A549 (cell line): ENCODE measurements at regions not wholly inside any gene's neighbourhood (a gene's known extent, or its start where the extent isn't known, plus 50 kb on each side); places are given as distances from the start of the nearest gene placed in this dataset.

Experiments used
- ATAC-seq, 2 experiments: fragments of 200-7000 bp in 1 of 2; fragments of >200 bp in 1 of 2; cut with Nextera tagmentation in 1 of 2; cut with Tn5 transposase in 1 of 2; 3 replicates each; pipeline versions ENCODE4 v1.8.0 to v1.9.1; 2018 to 2020; ENCODE audit warnings: mild to moderate bottlenecking in 1 of 2, moderate library complexity in 1 of 2
- CTCF ChIA-PET: fragments of 300-600 bp; sonication (Branson Sonifier 250); formaldehyde crosslinking; extraction: SDS; loops from one replicate; lab custom pipeline; 2021; ENCODE audit warnings: antibody characterized with exemption, inconsistent platforms; lab: Yijun Ruan, JAX
- POLR2A ChIA-PET: fragments of 350-600 bp; formaldehyde crosslinking; extraction: SDS; loops from one replicate; lab custom pipeline; 2021; ENCODE audit warnings: antibody characterized with exemption, inconsistent platforms; lab: Yijun Ruan, JAX
- DNase-seq, 2 experiments: peaks; one replicate each; pipeline versions ENCODE4 v3.0.0 to v3.0.0-alpha.2; 2011 to 2016; ENCODE audit warnings: low read depth in 1 of 2, low spot score in 1 of 2
- FAIRE-seq: peaks from 2 replicates; lab custom pipeline; 2011; peaks lifted over from hg19 to GRCh38; lab: Jason Lieb, UNC
- H3K27ac ChIP-seq, 2 experiments: fragments of >200 bp; sonication (Bioruptor Twin); formaldehyde crosslinking; 3 replicates each; pipeline ENCODE4 v1.5.1; 2016 to 2017
- H3K4me1 ChIP-seq: fragments of >200 bp; sonication (Bioruptor Twin); formaldehyde crosslinking; 3 replicates; pipeline ENCODE4 v1.6.1; 2016
- H3K4me2 ChIP-seq: fragments of >200 bp; sonication (Bioruptor Twin); formaldehyde crosslinking; 3 replicates; pipeline ENCODE4 v1.6.1; 2016
- H3K4me3 ChIP-seq: fragments of >200 bp; sonication (Bioruptor Twin); formaldehyde crosslinking; 3 replicates; pipeline ENCODE4 v1.5.1; 2016
- H3K9me3 ChIP-seq: fragments of >200 bp; sonication (Bioruptor Twin); formaldehyde crosslinking; 3 replicates; pipeline ENCODE4 v1.6.1; 2016
- ATOH8 ChIP-seq: fragments of 250-450 bp; sonication (Bioruptor Pico); IDR thresholded peaks from 2 replicates; pipeline ENCODE4 v1.5.0; 2020; ENCODE audit warnings: low read depth, mild to moderate bottlenecking, moderate library complexity
- CHD2 ChIP-seq: fragments of 150-350 bp; IDR thresholded peaks from 2 replicates; pipeline ENCODE4 v1.6.1; 2014; ENCODE audit warnings: low read length; ENCODE audit not compliant: partially characterized antibody
- CHD4 ChIP-seq: fragments of 200-600 bp; sonication (generic); IDR thresholded peaks from 2 replicates; pipeline ENCODE4 v1.6.1; 2016; ENCODE audit warnings: antibody characterized with exemption, mild to moderate bottlenecking, borderline replicate concordance
- CTCF ChIP-seq: fragments of >200 bp; sonication (Bioruptor Twin); formaldehyde crosslinking; IDR thresholded peaks from 3 replicates; pipeline ENCODE4 v1.5.1; 2016
- E2F6 ChIP-seq: IDR thresholded peaks from 2 replicates; pipeline ENCODE4 v1.6.1; 2012; ENCODE audit warnings: low read depth, borderline replicate concordance
- EHF ChIP-seq: fragments of 250-450 bp; sonication (Bioruptor Pico); IDR thresholded peaks from 2 replicates; pipeline ENCODE4 v1.5.0; 2020; ENCODE audit warnings: mild to moderate bottlenecking
- EP300 ChIP-seq, 2 experiments: fragments of >200 bp; sonication (Bioruptor Twin); formaldehyde crosslinking; IDR thresholded peaks; 2 replicates in 1 of 2; 3 replicates in 1 of 2; pipeline ENCODE4 v1.6.1; 2016 to 2017
- GATA3 ChIP-seq: IDR thresholded peaks from 2 replicates; pipeline ENCODE4 v1.6.1; 2012; ENCODE audit warnings: borderline replicate concordance
- HDAC2 ChIP-seq: fragments of 200-600 bp; sonication (generic); IDR thresholded peaks from 2 replicates; pipeline ENCODE4 v1.6.1; 2016
- HMGXB4 ChIP-seq: fragments of 250-450 bp; sonication (Bioruptor Pico); IDR thresholded peaks from 2 replicates; pipeline ENCODE4 v1.5.0; 2021; ENCODE audit warnings: mild to moderate bottlenecking, moderate library complexity, borderline replicate concordance
- HOXA7 ChIP-seq: fragments of 250-450 bp; sonication (Bioruptor Pico); IDR thresholded peaks from 2 replicates; pipeline ENCODE4 v1.5.0; 2020; ENCODE audit warnings: mild to moderate bottlenecking, moderate library complexity
- JUNB ChIP-seq: fragments of >200 bp; sonication (Bioruptor Twin); formaldehyde crosslinking; IDR thresholded peaks from 2 replicates; pipeline ENCODE4 v1.6.1; 2016
- KDM5A ChIP-seq: fragments of 200-600 bp; sonication (generic); IDR thresholded peaks from 2 replicates; pipeline ENCODE4 v1.6.1; 2016; ENCODE audit warnings: antibody characterized with exemption, mild to moderate bottlenecking
- MAZ ChIP-seq: fragments of 150-350 bp; IDR thresholded peaks from 2 replicates; pipeline ENCODE4 v1.6.1; 2014; ENCODE audit warnings: antibody characterized with exemption, low read depth, low read length, borderline replicate concordance
- MYC ChIP-seq: IDR thresholded peaks from 2 replicates; pipeline ENCODE4 v1.6.1; 2012; ENCODE audit warnings: mild to moderate bottlenecking, inconsistent platforms, low read length, improper control_type of control experiment, borderline replicate concordance
- PBX3 ChIP-seq: IDR thresholded peaks from 2 replicates; pipeline ENCODE4 v1.6.1; 2012
- PHF8 ChIP-seq: fragments of 200-600 bp; sonication (generic); IDR thresholded peaks from 2 replicates; pipeline ENCODE4 v1.6.1; 2016; ENCODE audit warnings: low read depth, mild to moderate bottlenecking, antibody characterized with exemption, moderate library complexity, borderline replicate concordance
- POLR2A ChIP-seq: IDR thresholded peaks from 2 replicates; pipeline ENCODE4 v1.6.1; 2012; ENCODE audit warnings: mild to moderate bottlenecking, low read length
- REST ChIP-seq: fragments of 200-600 bp; sonication (generic); IDR thresholded peaks from 2 replicates; pipeline ENCODE4 v1.6.1; 2016; ENCODE audit warnings: antibody characterized with exemption, mild to moderate bottlenecking, moderate library complexity
- RFX5 ChIP-seq: fragments of 450-650 bp; IDR thresholded peaks from 2 replicates; pipeline ENCODE4 v1.7.1; 2014; ENCODE audit warnings: antibody characterized with exemption, mild to moderate bottlenecking, moderate library complexity
- SREBF2 ChIP-seq: fragments of 450-650 bp; IDR thresholded peaks from 2 replicates; pipeline ENCODE4 v1.6.1; 2014; ENCODE audit warnings: mild to moderate bottlenecking, moderate library complexity
- TFCP2L1 ChIP-seq: fragments of 250-450 bp; sonication (Bioruptor Pico); IDR thresholded peaks from 2 replicates; pipeline ENCODE4 v1.5.0; 2021; ENCODE audit warnings: mild to moderate bottlenecking
- USF2 ChIP-seq: fragments of 450-650 bp; IDR thresholded peaks from 2 replicates; pipeline ENCODE4 v1.6.1; 2014; ENCODE audit warnings: antibody characterized with exemption
- ZC3H11A ChIP-seq: fragments of 450-650 bp; IDR thresholded peaks from 2 replicates; pipeline ENCODE4 v1.6.1; 2014; ENCODE audit warnings: antibody characterized with exemption, mild to moderate bottlenecking
- ZFP36 ChIP-seq: fragments of 450-650 bp; IDR thresholded peaks from 2 replicates; pipeline ENCODE4 v1.6.1; 2014; ENCODE audit warnings: borderline replicate concordance; ENCODE audit not compliant: partially characterized antibody
- ZNF302 ChIP-seq: fragments of 250-450 bp; sonication (Bioruptor Pico); IDR thresholded peaks from 2 replicates; pipeline ENCODE4 v1.9.0; 2021; ENCODE audit warnings: inconsistent platforms, mild to moderate bottlenecking, moderate library complexity
- WGBS: methylation state at CpG from one replicate; pipeline ENCODE4 v1.1.6; 2017; ENCODE audit errors: missing lambda C conversion rate; 5-methylcytosine and 5-hydroxymethylcytosine counted together

GRCh38 chr13:62173958-62174357 lies 758.3 kb upstream of the PCDH20 start:
- CTCF ChIA-PET: no interaction called here
- no peak overlapping the region for H3K4me2 ChIP-seq

GRCh38 chr13:62171697-62172096 lies 756.0 kb upstream of the PCDH20 start:
- TF ChIP-seq ATOH8 (CRISPR knock-in tag) (no peak), EP300 (IDR thresholded peaks at IDR 0.05) (no peak), CHD4 (no peak), PHF8 (no peak), ZNF302 (CRISPR knock-in tag) (no peak), GATA3 (no peak), CHD2 (no peak), RFX5 (no peak), REST (no peak), TFCP2L1 (CRISPR knock-in tag) (no peak)
- H3K4me2 ChIP-seq: no peak overlapping the region
- CTCF ChIA-PET: no interaction called here
- ATAC-seq (no peak), FAIRE-seq (no peak), DNase-seq (no peak)
- POLR2A ChIA-PET: no interaction called here
- H3K27ac ChIP-seq: no peak overlapping the region
- H3K4me1 ChIP-seq: no peaks in the 10 kb centered on the region
- WGBS: 90% methylated on average over 2 of the region's 2 CpGs
- no peak overlapping the region for H3K4me3 ChIP-seq
- no peaks in the 10 kb centered on the region for H3K9me3 ChIP-seq

More at GRCh38 chr13:62173958-62174357, 758.3 kb upstream of the PCDH20 start:
- no peaks in the 10 kb centered on the region for H3K4me1 ChIP-seq
- FAIRE-seq: no peak
- POLR2A ChIA-PET: no interaction called here
- no peaks in the 10 kb centered on the region for H3K9me3 ChIP-seq
- DNase-seq: no peak
- no peak for ATAC-seq
- TF ChIP-seq RFX5 (no peak), SREBF2 (no peak), KDM5A (no peak), E2F6 (no peak), POLR2A (no peak), HOXA7 (CRISPR knock-in tag) (no peak), HDAC2 (no peak), USF2 (no peak), JUNB (no peak), CHD2 (no peak), EHF (CRISPR knock-in tag) (no peak), TFCP2L1 (CRISPR knock-in tag) (no peak)
- no peak overlapping the region for H3K27ac ChIP-seq
- no peak overlapping the region for H3K4me3 ChIP-seq

- no peak for FAIRE-seq
- no peak overlapping the region for H3K27ac ChIP-seq
- no peak for ATAC-seq
- DNase-seq: no peak
- H3K9me3 ChIP-seq: no peaks in the 10 kb centered on the region
- ChIA-PET CTCF (no interaction called here), POLR2A (no interaction called here)
- no peak overlapping the region for H3K4me3 ChIP-seq
- no peak overlapping the region for H3K4me2 ChIP-seq
- no peaks in the 10 kb centered on the region for H3K4me1 ChIP-seq
- WGBS: 56% methylated on average over 6 of the region's 13 CpGs
- TF ChIP-seq ZC3H11A (no peak), RFX5 (no peak), HMGXB4 (CRISPR knock-in tag) (no peak), PBX3 (no peak), CTCF (no peak), ZFP36 (no peak), HOXA7 (CRISPR knock-in tag) (no peak), EHF (CRISPR knock-in tag) (no peak), MYC (no peak), MAZ (no peak)
These were observed 753.2 kb upstream of the PCDH20 start for GRCh38 chr13:62168891-62169290.
